Epithelial cell of esophagus (primary cell): ENCODE measurements at regions not wholly inside any gene's neighbourhood (a gene's known extent, or its start where the extent isn't known, plus 50 kb on each side); places are given as distances from the start of the nearest gene placed in this dataset.

Source experiments
- DNase-seq: peaks from one replicate; pipeline ENCODE4 v3.0.0; 2010; ENCODE audit warnings: low read depth
- H3K4me3 ChIP-seq: 2 replicates; pipeline ENCODE4 v1.5.1; 2011; ENCODE audit warnings: mild to moderate bottlenecking, low read length, control low read depth
- CTCF ChIP-seq: IDR thresholded peaks from 2 replicates; pipeline ENCODE4 v1.5.1; 2011; ENCODE audit warnings: low read depth, mild to moderate bottlenecking, low read length, control low read depth, inconsistent platforms; ENCODE audit not compliant: insufficient read depth; ENCODE audit errors: missing control alignments

GRCh38 chr4:13201241-13201640, 282.9 kb downstream of the RAB28 start:
- TF ChIP-seq CTCF = no peak
- DNase-seq = no peak
- no peak overlapping the region for H3K4me3 ChIP-seq

GRCh38 chr4:13196721-13197120, 287.4 kb downstream of the RAB28 start:
- TF ChIP-seq CTCF = no peak
- no peak for DNase-seq
- no peak overlapping the region for H3K4me3 ChIP-seq

- no peak overlapping the region for H3K4me3 ChIP-seq
- DNase-seq = no peak
- TF ChIP-seq CTCF = no peak
Observed at GRCh38 chr4:13193662-13194061, 290.5 kb downstream of the RAB28 start.

GRCh38 chr4:13190093-13190721, 293.9 kb downstream of the RAB28 start:
- TF ChIP-seq CTCF = no peak

GRCh38 chr4:13184199-13184598, 299.9 kb downstream of the RAB28 start:
- DNase-seq = no peak
- no peak for TF ChIP-seq CTCF
- H3K4me3 ChIP-seq = no peak overlapping the region

More at GRCh38 chr4:13190093-13190721, 293.9 kb downstream of the RAB28 start:
- no peak for DNase-seq
- no peak overlapping the region for H3K4me3 ChIP-seq

- TF ChIP-seq CTCF = no peak
- H3K4me3 ChIP-seq = no peak overlapping the region
- no peak for DNase-seq
Observed at GRCh38 chr4:13182133-13182532, 302.0 kb downstream of the RAB28 start.

GRCh38 chr4:13181681-13182080, 302.5 kb downstream of the RAB28 start:
- H3K4me3 ChIP-seq = no peak overlapping the region
- no peak for TF ChIP-seq CTCF
- DNase-seq = no peak
